Frontal cortex (tissue), 3 donors: ENCODE measurements at regions not wholly inside any gene's neighbourhood (a gene's known extent, or its start where the extent isn't known, plus 50 kb on each side); places are given as distances from the start of the nearest gene placed in this dataset.
"Not testable (repeated sequence)": the region's sequence is repeated elsewhere in the genome, so short reads cannot be mapped to it uniquely, and the experiment has no call there.

Experiments used
- DNase-seq, 2 donors: peaks; one replicate each; pipeline ENCODE4 v3.0.0; 2012; ENCODE audit warnings: low spot score in 2 of 2
- FAIRE-seq: peaks from 2 replicates; lab custom pipeline; 2012; peaks lifted over from hg19 to GRCh38; lab: Jason Lieb, UNC
- donor health status: control.
- donor health status: control.
- donor health status: control.

DNA sequence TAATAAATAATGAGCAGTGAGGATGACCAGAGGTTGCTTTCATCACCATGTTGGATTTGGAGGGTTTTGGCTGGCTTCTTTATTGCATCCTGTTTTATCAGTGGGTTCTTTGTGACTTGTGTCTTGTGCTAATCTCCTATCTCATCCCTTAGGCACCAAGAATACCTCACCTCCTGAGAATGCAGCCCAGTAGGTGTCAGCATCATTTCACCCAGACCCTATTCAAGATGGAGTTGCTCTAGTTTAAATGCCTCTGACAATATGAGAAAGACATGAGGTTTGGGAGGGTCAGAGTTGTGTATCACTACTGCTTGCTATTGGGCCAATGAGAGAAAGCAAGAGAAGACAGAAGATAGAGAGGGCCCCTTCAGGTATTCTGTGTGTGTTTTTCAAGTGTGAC, 592.2 kb downstream of the ETNK1 start:
- FAIRE-seq (no peak), DNase-seq (no peak)

DNA sequence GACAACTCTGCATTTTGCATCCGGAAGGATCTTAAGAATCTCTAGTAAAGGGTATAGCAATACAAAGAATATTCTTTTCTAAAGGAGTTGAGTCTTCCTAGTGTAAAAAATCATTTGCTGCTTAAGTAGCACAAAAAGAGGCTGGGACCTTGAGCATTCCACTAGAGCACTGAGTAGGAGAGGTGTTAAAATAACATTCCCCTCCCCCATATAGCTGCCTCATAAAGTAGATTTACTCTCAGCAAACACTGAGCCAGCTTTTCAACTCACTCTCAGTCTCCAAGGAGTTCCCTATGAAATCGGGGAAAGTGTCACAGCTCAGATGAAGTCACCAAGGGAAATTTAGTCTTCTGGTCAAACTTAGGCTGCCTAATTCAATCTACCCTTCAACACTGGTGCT, 592.7 kb downstream of the ETNK1 start:
- DNase-seq = no peak
- FAIRE-seq = no peak

DNA sequence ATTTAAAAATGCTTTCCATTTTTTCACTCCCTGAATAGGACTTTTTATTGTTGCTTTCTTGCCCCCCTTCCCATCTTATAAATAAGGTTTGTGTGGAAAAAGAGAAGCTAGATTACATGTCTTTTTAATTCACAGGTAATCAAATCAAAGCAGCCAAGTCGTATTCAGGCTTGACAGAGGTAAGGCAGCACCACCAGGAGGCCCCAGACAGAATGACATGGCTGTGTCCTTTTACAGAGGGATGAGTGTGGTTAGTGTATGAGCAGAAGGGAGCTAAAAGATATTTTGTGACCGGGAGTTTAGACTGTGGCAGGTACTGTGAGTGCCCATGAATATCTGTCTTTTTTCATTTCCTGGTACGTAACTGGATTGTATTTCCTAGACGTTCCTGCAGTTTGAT, 596.1 kb downstream of the ETNK1 start:
- no peak for DNase-seq
- no peak for FAIRE-seq

DNA sequence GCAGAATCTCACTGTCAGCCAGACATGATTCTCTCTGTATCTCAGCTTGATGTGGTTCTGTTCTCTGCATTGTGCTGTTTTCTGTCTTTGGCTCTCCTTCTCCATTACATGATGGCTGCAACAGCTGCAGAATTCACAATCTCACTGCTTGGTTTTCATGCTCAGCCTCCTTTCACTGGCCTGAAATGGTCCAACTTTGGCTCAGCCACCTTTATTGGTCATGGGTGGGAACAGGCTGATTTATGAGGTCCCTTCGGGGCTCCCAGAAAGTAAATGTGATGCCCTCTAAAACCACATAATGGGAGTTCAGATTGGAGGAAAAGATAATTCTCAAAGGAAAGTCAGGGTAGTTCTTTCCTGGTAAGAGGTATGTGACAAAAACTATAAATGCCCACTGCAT, 597.0 kb downstream of the ETNK1 start:
- no peak for FAIRE-seq
- no peak for DNase-seq

DNA sequence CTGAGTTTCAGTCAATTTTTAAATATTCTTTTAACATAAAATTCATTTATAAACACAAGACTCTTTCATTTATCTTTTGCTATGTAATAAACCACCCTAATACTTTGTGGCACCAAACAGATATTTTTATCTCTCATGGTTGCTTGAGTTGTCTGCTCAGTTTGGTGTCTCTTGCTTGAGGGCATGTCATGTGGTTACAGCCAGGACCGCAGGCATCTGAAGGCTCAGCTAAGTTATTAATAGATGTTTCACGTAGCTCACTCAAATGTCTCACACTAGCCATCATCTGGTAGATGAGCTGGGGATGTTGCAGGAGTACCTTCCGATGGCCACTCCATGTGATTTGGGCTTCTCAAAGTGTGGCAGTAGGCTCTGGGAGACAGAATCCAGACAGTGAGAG, 597.8 kb downstream of the ETNK1 start:
- no peak for DNase-seq
- no peak for FAIRE-seq

DNA sequence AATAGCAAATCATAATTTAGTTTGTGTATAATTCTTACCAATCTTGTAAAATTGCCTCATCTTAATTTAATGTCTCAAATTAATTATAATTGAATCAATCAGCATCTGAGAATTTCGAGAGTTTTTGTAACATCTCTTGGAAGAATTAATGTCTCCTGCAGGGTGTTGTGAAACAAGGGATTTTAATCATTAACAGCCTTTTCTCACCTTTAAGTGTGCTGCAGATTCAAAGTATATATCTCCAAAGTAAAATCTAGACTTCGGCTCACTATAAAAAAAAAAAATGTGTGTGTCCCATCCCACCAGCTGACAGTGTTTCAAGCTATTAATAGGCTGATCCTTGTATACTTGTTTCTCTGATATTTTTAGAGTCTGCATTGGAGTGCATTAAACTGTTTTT, 603.1 kb downstream of the ETNK1 start:
- DNase-seq (no peak), FAIRE-seq (no peak)

DNA sequence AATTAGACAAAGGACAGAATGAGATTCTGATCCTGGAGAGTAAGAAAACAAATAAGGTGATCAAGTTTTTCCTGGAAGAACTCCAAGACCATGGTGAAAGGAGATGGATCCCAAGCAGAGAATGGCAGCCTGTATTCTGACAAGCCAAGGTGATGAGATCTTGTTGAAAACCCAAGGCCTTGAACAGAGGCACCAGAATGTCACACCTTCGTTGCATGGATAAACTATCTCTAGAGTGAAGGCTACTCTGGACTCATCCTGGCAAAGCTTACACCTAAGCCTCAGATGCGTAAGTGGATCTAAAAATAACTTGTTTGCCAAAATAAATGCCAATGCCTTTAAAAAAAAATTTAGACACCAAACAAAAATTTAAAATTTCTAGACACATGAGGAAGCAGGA, 605.9 kb downstream of the ETNK1 start:
- FAIRE-seq (no peak), DNase-seq (no peak)

DNA sequence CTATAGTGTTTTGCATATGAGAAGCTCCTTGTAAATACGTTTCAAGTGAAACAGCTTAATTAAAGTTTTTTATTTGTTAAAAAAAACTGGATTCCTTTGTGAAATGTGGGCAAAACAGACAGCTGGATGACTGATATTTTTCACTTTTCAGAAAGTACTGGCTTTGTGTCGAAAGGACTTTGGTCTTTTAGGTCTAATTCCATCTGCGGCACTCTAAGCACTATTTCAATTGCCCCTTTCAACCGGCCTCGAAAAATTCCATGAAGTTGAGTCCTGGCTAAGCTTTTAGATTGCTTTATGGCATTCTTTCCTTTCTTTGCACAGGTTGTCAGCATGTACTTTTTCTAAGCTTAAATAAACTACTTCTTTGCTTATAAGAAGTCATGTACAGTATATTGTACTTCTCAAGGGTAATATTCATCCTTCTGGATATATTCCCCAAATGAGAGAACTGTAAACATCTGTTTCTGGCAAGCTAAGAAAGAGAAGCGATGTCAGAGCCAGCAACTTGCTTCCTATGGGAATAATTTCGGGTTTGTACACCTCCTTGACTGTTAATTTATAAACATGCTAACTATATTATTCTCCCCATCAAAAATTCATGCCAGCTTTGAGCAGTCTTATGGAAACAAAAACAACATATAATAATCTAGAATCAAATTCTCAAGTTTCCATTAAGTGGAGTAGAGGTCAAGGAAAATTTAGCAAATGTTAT, 611.3 kb downstream of the ETNK1 start:
- DNase-seq = no peak
- FAIRE-seq = no peak

DNA sequence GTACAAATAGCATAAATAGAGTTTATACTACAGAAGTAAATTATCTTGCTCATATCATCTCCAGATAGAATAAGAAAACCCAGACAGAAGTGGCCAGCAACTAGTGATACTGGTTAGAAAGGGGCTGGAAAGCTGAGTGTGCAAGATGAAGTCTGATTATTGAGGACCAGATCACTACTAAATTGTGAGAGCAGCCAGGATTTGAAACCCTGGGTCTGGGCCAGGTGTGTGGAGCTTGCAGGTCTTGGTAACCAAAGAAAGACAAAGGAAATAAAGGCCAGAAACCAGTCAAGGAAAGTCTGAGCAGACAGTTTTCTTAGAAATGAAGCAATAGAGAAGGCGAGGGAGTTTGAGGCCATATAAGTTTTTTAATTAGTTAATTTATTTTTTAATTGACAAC, 611.8 kb downstream of the ETNK1 start:
- no peak for DNase-seq
- no peak for FAIRE-seq

DNA sequence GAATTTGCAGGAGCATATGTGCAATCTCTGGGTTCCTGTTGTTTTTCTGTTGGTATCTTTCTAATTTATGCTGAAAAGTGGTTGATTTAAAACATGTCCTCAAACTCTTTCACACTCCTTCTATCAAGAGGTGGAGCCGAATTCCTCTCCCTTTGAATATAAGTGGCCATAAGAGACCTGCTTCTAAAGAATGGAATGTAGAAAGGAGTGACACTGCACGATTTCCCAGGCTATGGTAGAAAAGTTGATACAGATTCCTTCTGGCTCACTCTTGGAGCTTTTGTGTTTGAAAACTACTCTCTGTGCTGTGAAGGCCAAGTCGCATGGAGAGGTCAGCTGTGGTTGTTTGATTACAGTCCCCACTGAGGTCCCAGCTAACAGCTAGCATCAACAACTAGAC, 613.2 kb downstream of the ETNK1 start:
- FAIRE-seq (no peak), DNase-seq (no peak)

DNA sequence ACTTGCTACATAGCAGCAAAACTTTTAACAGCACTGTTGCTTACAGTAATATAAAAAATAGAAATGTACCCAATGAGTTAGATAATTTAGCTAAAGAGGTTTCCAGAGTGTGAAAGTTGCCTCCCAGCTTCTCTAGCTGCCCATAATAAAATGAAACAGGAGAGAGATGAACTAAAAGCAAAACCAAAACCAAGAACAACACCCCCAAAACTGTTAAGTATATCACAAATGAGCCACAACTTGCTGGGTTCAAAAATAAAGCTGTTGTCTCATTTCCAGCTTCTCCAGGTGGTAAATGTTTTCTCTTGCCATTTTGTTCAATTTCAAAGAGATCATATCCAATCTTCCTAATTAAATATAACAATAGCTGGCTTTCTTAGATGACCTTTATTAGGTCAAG, 614.0 kb downstream of the ETNK1 start:
- FAIRE-seq (no peak), DNase-seq (no peak)

DNA sequence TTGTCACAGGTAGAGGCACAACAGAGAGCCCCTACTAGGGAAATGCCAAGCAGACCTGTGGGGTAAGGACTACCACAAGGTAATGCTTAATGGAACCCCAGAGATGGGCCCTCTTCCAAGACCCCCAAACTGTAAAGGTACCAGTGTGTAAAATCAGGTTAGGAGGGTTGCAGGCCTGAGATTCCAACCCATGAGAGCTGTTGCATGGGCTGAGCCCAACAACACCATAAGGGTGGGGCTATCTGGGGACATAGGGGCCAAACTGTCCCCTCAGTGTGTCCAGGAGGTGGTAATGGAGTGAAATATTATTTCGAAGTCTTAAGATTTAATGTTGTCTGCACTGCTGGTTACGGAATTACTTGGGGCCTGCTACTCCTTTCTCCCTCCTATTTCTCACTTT, 620.2 kb downstream of the ETNK1 start:
- DNase-seq = no peak
- FAIRE-seq = no peak

DNA sequence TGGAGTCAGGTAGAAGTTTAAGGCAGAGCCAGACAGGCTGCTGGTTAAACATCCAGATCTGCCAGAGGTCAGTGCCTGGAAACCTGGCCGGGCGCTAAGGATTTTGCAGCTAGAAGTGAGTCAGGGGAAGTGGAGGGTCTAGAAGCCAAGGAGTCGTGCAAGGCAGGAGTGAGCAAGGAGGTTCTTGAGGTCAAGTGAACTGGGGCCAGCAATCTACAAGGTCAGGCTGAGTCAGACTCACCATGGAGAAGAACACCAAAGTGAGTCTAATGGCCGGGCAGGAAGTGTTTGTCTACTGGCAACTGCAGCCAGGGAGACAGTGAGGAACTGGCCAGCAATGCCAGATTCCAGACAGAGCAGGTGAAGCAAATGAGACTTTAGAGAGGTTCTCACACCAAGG, 628.2 kb downstream of the ETNK1 start:
- DNase-seq = no peak
- FAIRE-seq = no peak

DNA sequence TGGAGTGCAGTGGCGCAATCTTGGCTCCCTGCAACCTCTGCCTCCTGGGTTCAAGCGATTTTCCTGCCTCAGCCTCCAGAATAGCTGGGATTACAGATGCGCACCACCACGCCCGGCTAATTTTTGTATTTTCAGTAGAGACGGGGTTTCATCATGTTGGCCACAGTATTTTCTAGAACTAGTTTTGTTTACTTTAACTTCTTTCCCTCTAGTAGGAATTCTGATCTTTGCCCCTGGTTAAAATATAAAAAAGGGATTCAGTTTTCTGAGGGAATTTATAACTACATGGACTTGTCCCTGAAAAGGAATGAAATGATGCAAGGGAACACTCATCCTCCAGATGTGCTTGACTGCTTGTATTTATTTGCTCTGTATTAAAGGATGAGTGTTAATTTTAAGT, 628.9 kb downstream of the ETNK1 start:
- FAIRE-seq, DNase-seq: not testable (repeated sequence)

DNA sequence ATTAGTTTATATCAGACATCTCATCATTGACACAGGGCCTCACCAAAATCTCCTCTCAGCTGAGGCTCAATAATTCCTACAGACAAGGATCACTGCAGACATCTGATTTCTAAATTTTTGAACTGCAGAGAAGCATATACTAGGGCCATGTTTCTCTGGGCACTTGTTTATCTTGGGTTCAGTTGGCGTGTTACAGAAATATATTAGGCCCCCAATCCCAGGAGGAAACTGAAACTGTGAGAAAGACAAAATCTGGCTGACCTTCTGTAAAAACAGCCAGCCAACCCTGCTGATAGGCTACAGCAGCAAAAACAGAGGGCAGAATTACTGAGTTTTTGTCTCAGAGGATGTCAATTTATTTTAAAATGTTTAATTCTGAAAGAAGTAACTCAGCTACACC, 634.6 kb downstream of the ETNK1 start:
- FAIRE-seq = no peak

DNA sequence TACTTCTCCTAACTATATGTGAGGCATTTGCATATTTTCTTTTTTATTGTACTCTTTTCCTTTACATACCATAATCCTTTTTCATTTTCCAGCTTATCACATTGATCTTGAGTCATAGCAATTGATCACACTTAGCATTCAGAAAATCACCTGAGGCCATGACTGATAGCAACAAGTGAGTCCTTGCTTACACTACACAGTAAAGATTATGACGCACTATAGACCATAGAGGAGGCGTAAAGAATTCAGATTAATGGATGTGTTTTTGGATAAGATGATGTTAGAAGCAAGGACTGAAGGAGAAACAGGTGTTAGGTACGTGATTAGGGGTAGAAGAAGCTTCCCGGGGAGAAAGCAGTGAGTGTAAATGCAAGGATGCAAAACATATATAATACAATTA, 637.7 kb downstream of the ETNK1 start:
- DNase-seq = no peak
- no peak for FAIRE-seq

More for the DNA sequence above, 634.6 kb downstream of the ETNK1 start:
- DNase-seq = no peak

DNA sequence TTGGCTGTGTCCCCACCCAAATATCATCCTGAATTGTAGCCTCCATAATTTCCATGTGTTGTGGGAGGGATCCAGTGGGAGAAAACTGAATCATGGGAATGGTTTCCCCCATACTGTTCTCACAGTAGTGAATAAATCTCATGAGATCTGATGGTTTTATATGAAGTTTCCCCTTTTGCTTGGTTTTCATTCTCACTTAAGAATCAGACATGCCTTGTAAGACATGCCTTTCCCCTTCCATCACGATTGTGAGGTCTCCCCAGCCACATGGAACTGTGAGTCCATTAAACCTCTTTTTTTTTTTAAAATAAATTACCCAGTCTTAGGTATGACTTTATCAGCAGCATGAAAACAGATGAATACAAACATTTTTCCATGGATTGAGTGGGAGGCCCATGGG, 652.9 kb downstream of the ETNK1 start:
- no peak for FAIRE-seq
- no peak for DNase-seq

DNA sequence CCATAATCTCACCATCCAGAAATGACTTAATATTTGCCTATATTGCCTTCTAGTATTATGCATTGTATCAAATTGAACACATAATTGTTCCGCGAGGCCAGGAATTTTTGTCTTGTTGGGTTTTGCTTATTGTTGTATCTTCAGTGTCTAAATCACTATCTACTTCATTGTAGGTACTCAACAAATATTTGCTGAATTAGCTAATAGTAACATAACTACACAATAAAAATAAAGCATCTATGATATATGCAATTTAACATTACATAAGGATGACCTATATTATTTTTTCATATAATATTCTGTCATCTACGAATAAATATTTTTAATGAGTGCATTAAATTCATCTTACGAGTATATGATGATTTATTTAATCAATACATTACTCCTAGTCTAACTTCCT, 656.3 kb downstream of the ETNK1 start:
- FAIRE-seq = peak; percentile 40

DNA sequence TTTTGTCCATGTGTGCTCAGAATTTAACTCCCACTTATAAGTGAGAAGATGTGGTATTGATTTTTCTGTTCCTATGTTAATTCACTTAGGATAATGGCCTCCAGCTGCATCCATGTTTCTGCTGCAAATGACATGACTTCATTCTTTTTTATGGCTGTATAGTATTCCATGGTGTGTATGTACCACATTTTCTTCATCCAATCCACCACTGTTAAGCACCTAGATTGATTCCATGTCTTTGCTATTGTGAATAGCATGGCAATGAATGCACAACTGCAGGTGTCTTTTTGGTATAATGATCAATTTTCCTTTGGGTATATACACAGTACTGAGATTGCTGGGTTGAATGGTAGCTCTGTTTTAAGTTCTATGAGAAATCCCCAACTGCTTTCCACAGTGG, 657.7 kb downstream of the ETNK1 start:
- FAIRE-seq = no peak
- DNase-seq = no peak

More for the DNA sequence above, 656.3 kb downstream of the ETNK1 start:
- DNase-seq = no peak

DNA sequence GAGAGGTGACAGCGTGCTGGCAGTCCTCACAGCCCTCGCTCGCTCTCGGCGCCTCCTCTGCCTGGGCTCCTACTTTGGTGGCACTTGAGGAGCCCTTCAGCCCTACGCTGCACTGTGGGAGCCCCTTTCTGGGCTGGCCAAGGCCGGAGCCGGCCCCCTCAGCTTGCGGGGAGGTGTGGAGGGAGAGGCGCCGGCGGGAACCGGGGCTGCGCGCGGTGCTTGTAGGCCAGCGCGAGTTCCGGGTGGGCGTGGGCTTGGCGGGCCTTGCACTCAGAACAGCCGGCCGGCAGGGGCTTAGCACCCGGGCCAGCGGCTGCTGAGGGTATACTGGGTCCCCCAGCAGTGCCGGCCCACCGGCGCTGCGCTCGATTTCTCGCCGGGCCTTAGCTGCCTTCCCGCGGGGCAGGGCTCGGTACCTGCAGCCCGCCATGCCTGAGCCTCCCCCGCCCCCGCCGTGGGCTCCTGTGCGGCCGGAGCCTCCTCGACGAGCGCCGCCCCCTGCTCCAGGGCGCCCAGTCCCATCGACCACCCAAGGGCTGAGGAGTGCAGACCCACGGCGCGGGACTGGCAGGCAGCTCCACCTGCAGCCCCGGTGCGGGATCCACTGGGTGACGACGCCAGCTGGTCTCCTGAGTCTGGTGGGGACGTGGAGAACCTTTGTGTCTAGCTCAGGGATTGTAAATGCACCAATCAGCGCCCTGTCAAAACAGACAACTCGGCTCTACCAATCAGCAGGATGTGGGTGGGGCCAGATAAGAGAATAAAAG, 661.0 kb downstream of the ETNK1 start:
- FAIRE-seq, DNase-seq: not testable (repeated sequence)

DNA sequence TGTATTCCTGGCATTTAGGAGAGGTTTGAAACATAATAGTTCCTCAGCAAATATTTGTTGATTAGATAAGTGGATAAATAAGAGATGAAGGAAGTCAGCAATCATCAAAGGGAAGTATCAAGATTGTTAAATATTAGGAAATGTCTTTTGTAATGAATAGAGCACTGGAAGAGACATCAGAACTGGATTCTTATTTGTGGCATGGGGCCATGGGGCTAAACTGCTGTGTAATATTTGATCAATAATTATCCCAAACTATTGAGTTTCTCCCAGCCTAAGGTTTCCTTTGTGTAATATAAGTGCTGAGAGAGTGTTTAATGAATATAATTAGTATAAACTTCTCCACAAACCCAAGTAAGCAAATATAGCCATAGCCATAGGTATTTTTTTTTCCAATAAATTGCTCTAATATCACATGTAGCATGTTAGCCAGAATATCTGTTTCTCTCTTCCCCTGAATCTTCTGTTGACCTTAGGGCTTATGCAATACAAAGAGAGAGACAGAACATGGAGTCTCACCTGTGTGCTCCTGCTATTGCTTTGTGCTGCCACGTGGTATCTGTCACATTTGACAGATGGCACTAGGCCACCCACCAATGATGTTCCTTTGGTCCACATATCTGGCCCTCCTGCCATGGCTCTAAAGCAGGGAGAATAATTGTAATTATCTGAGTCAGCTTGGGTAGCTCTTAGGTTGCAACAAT, 658.7 kb downstream of the SOX5 start:
- FAIRE-seq (no peak), DNase-seq (no peak)
